Subcutaneous abdominal adipose tissue (tissue), 5 donors: ENCODE measurements at regions not wholly inside any gene's neighbourhood (a gene's known extent, or its start where the extent isn't known, plus 50 kb on each side); places are given as distances from the start of the nearest gene placed in this dataset.

ENCODE experiments used
- H3K27ac ChIP-seq: one replicate; pipeline ENCODE4 v1.7.0; 2013; ENCODE audit warnings: low read depth, mild to moderate bottlenecking, inconsistent platforms, low read length, moderate library complexity
- H3K27me3 ChIP-seq, 5 donors: one replicate each; pipeline ENCODE4 v1.7.0; 2013; ENCODE audit warnings: low read length in 5 of 5, inconsistent platforms in 1 of 5; ENCODE audit not compliant: control insufficient read depth in 5 of 5, insufficient read depth in 4 of 5
- H3K36me3 ChIP-seq, 5 donors: one replicate each; pipeline ENCODE4 v1.7.0; 2013; ENCODE audit warnings: low read length in 5 of 5; ENCODE audit not compliant: control insufficient read depth in 5 of 5, insufficient read depth in 5 of 5
- H3K4me1 ChIP-seq, 5 donors: one replicate each; pipeline ENCODE4 v1.7.0; 2013; ENCODE audit warnings: low read length in 5 of 5, mild to moderate bottlenecking in 3 of 5, moderate library complexity in 1 of 5; ENCODE audit not compliant: control insufficient read depth in 5 of 5, insufficient read depth in 5 of 5
- H3K4me3 ChIP-seq, 5 donors: one replicate each; pipeline ENCODE4 v1.7.0; 2013; ENCODE audit warnings: low read length in 5 of 5, low read depth in 1 of 5
- H3K9ac ChIP-seq, 5 donors: one replicate each; pipeline ENCODE4 v1.7.0; 2013; ENCODE audit warnings: low read length in 5 of 5, mild to moderate bottlenecking in 4 of 5, moderate library complexity in 3 of 5
- H3K9me3 ChIP-seq, 5 donors: one replicate each; pipeline ENCODE4 v1.7.0; 2013; ENCODE audit warnings: low read length in 5 of 5; ENCODE audit not compliant: control insufficient read depth in 5 of 5
- donor health status: healthy.
- donor health status: healthy.
- donor health status: healthy.
- donor health status: healthy.
- donor health status: healthy.

DNA sequence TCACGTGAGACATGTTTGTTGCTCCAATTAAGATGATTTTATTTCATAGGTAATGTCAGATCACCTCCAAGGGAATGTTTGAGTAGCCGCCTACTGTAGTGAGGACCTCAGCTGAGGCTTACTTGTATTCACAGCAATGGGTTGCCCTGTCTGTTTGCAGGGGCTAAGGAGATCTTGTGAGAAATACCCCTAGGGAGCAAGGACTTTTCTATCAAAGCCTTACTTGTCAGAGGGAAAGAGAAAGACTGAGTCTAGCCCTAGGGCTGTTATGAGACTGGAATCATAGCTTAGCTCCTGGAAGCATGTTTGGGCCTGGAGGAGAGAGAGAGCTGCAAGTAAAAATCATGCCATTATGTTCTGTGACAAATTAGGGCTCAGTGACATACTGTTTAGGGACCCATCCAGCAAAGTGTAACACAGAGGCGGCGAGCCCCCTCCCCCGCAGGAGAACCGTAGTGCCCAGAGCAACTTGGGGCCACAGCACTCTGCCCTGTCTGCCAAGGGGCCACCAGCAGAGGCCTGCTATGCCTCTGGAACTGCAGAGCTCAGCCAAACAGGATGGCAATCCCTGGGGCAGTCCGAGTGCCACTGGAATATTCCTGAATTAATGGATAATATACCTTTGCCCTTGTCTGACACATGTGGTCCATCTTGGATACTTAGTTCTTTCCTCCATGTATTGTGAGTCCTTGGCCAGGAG lies 178.8 kb downstream of the DACT1 start:
- H3K4me3 ChIP-seq = no peak overlapping the region
- no peaks in the 10 kb centered on the region for H3K9me3 ChIP-seq
- H3K27ac ChIP-seq = no peak overlapping the region
- no peak overlapping the region for H3K9ac ChIP-seq
- H3K36me3 ChIP-seq = no peaks in the 10 kb centered on the region
- H3K4me1 ChIP-seq = peaks cover 0 to 9% (median 2%) of the 10 kb centered on the region in 5 donors
- no peaks in the 10 kb centered on the region for H3K27me3 ChIP-seq

DNA sequence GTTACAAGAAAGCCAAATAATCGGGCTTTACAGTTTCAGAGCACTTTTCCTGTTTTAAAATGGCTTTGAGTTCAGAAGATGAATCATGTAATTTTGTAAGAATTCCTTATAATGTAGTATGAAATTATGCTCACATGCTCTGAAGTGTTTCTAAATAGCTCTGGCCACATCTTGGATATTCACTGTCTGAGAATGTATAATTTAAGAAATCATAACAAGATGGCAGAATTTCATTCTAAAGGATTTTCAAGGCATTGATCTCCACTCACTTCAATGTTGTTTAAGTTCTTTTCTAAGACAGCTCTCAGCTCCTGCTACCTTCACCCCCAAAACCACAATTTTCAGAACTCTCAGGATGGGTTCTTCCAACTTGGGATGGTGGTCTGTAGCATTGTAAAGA lies 180.1 kb downstream of the DACT1 start:
- no peak overlapping the region for H3K4me3 ChIP-seq
- peaks cover 0 to 9% (median 2%) of the 10 kb centered on the region in 5 donors for H3K4me1 ChIP-seq
- H3K27ac ChIP-seq = no peak overlapping the region
- H3K9me3 ChIP-seq = no peaks in the 10 kb centered on the region
- no peaks in the 10 kb centered on the region for H3K36me3 ChIP-seq
- H3K27me3 ChIP-seq = no peaks in the 10 kb centered on the region
- no peak overlapping the region for H3K9ac ChIP-seq

DNA sequence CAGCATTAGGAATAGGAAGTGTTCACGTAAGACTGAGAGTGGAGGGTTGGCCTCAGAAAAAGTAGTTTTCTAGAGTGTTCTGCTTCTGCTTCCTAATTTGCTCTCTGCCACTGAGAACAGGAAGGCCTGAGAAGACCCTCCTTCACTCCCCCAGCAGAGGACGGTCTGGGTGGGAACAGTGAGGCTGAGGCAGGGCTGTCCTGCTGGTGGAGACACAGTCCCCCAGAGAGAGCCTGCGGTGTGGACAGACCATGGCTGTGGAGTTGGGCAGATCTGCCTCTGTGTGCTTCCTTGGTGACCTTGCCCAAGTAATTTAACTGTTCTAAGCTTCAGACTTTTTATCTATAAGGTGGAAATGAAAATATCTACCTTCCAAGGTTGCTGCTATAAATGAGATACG lies 182.3 kb downstream of the DACT1 start:
- H3K27ac ChIP-seq = no peak overlapping the region
- H3K4me3 ChIP-seq = no peak overlapping the region
- H3K36me3 ChIP-seq = no peaks in the 10 kb centered on the region
- H3K4me1 ChIP-seq = peaks cover 0 to 9% (median 2%) of the 10 kb centered on the region in 5 donors
- H3K27me3 ChIP-seq = no peaks in the 10 kb centered on the region
- H3K9me3 ChIP-seq = no peaks in the 10 kb centered on the region
- no peak overlapping the region for H3K9ac ChIP-seq

DNA sequence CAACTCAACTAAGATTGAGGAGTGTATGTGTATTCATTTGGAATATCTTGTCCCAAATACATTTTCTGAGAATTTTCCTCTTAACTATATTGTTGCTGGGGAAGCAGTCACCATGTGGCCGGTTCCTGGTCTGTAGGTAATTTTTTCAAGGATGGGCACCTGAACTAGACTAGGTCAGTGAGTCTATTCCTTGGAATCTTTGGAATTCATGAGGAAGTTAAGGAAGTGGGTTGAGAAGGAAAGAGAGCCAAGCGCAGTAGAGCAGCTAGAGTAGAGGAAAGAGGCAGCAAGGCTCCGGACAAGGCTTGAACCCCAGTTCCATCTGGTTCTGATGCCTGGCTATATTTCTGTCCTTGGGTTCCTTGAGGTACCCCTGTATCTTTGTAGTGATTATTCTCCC lies 183.7 kb downstream of the DACT1 start:
- Histone ChIP-seq H3K9me3 (no peaks in the 10 kb centered on the region), H3K27me3 (no peaks in the 10 kb centered on the region), H3K9ac (no peak overlapping the region), H3K36me3 (no peaks in the 10 kb centered on the region), H3K4me3 (no peak overlapping the region), H3K27ac (no peak overlapping the region), H3K4me1 (peaks cover 0 to 9% (median 0%) of the 10 kb centered on the region in 5 donors)

DNA sequence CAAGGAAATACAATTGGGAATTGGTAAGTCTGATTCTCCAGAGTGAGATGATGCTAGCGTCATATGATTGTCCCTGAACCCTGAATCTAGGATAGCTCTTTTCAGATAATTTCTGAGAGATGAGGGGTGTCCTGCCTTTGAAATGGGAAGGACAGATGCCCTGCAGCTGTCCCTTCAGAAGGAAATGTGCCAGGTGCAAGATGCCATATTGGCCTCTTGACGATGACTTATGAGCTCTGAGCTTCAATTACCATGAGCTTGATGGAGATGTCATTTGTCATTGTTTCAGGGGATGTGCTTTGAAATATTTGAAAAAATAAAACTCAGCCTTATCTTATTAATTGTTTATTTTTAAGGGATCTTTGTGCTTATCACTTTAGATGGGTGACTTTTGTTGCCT lies 185.1 kb downstream of the DACT1 start:
- Histone ChIP-seq H3K4me1 (peaks cover 0 to 8% (median 0%) of the 10 kb centered on the region in 5 donors), H3K9ac (no peak overlapping the region), H3K27me3 (no peaks in the 10 kb centered on the region), H3K27ac (no peak overlapping the region), H3K9me3 (peaks cover 0 to 10% (median 4%) of the 10 kb centered on the region in 5 donors), H3K36me3 (no peaks in the 10 kb centered on the region), H3K4me3 (no peak overlapping the region)

DNA sequence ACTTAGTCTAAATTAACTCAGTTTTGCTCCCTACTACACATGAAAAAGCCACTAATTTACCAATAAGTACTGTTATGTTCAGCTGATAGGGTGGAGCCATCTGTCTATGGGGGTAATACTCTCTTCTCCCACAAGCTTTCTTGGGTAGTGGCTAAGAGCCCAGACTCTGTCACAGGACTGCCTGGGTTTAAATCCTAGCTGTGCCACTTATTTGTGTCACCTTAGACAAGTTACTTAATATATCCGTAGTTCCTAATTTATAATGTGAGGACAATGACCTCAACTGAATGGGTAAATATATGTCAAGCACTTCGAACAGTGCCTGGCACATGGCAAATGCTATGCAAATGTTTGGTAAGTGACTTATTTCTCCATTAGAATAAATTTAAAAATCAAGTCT lies 185.6 kb downstream of the DACT1 start:
- no peaks in the 10 kb centered on the region for H3K27me3 ChIP-seq
- peaks cover 0 to 13% (median 4%) of the 10 kb centered on the region in 5 donors for H3K9me3 ChIP-seq
- H3K9ac ChIP-seq = no peak overlapping the region
- H3K27ac ChIP-seq = no peak overlapping the region
- no peak overlapping the region for H3K4me3 ChIP-seq
- H3K36me3 ChIP-seq = no peaks in the 10 kb centered on the region
- H3K4me1 ChIP-seq = peaks cover 0 to 4% (median 0%) of the 10 kb centered on the region in 5 donors

DNA sequence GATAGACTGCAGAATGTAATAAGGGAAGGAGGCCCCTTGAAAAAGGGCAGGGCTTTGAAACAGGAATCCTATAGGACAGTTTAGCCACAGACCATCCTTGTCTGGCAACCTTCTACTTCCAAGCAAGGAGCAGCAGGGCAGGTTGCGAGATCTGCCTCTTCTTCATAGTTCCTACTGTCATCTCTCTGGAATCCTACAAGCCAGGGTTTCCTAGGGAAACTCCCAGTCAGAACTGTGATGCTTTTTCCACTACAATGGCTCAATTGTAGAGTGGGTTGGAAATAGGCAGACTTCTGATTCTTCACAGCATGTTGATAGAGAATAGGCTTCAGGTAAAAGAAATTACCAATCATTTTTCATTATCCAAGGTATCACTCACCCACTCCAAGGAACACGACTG lies 186.3 kb downstream of the DACT1 start:
- Histone ChIP-seq H3K4me1 (no peaks in the 10 kb centered on the region), H3K27ac (no peak overlapping the region), H3K9me3 (peaks cover 0 to 13% (median 4%) of the 10 kb centered on the region in 5 donors), H3K9ac (no peak overlapping the region), H3K36me3 (no peaks in the 10 kb centered on the region), H3K4me3 (no peak overlapping the region), H3K27me3 (no peaks in the 10 kb centered on the region)

DNA sequence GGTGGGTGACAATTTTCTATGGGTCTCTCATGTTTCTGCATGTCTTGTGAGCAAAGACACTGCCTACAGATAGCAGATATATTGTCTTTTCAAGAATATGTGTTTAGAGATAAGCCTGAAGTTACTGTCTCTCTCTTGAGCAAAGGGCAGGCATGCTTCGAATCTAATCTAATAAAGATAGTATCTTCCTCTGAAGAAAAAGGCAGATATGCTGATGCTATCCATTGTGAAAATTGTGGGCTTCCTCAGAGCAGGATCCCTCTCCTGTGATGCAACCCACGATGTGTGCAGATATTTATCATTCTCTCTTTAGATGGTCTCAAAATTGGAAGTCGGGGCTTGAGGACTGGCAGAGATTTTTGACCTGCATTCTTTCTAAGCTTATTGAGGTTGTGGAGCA lies 187.0 kb downstream of the DACT1 start:
- Histone ChIP-seq H3K4me3 (no peak overlapping the region), H3K9me3 (peaks cover 0 to 13% (median 4%) of the 10 kb centered on the region in 5 donors), H3K9ac (no peak overlapping the region), H3K4me1 (no peaks in the 10 kb centered on the region), H3K36me3 (no peaks in the 10 kb centered on the region), H3K27me3 (no peaks in the 10 kb centered on the region), H3K27ac (no peak overlapping the region)

DNA sequence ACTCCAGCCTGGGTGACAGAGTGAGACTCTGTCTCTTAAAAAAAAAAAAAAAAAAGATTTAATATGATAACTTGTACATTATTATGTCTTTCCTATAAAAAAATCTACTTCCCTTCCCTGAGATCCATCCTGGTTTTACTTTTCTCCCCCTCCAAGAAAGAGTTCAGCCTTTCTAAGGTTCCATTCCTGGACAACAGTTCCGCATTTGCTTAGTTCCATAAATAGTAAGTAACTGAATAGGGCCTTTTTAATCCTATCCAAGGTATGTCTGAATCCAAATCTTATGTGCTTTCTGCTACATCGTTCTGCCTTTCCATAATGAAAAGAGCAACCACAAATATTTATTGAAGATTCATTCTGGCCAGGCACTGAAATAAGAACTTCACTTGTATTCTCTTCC lies 187.8 kb downstream of the DACT1 start:
- H3K4me1 ChIP-seq = no peaks in the 10 kb centered on the region
- no peaks in the 10 kb centered on the region for H3K36me3 ChIP-seq
- H3K27ac ChIP-seq = no peak overlapping the region
- H3K9me3 ChIP-seq = peaks cover 0 to 13% (median 4%) of the 10 kb centered on the region in 5 donors
- no peak overlapping the region for H3K4me3 ChIP-seq
- H3K9ac ChIP-seq = no peak overlapping the region
- H3K27me3 ChIP-seq = no peaks in the 10 kb centered on the region

DNA sequence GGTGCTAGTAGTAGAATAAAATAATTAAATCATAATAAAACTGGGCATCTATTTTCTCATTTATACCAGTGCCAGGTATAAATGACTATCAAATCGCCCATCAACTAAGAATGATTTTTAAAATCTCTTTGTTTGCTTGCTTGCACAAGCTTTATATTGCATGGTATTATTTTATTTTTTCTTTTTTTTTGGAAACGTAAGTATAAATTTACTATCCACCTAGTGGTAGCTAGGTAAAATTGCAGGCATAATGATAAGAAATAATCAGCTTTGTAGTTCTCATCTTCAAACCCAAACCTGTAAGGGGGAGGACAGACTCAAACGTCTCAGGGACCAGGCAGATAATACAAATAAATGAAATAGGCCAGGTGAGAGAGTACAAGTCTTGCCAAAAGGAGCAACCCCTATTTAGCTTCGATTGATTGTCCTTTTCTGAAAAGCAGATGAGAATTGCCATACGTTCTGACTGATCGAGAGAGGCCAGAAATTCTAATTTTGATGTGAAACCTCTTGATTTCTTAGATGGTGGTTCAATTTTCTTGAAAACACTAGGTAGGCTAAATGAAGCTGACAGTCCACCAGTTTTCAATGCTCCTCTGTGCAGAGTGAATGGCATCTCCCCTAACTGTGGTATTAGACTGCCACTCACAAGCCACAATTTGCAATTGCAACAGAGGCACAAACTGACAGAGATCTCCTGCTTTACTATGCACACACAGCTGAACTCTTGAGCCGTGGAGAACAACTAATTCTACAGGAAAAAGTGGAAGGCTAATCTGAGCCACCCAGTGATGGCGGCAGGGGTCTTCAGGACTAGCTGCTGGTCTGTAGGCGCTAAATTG lies 189.3 kb downstream of the DACT1 start:
- Histone ChIP-seq H3K27ac (no peak overlapping the region), H3K9ac (no peak overlapping the region), H3K4me3 (no peak overlapping the region), H3K36me3 (no peaks in the 10 kb centered on the region), H3K4me1 (no peaks in the 10 kb centered on the region), H3K9me3 (peaks cover 0 to 13% (median 4%) of the 10 kb centered on the region in 5 donors), H3K27me3 (no peaks in the 10 kb centered on the region)
